Activated CD8-positive, alpha-beta T cell treated with anti-CD3 and anti-CD28 coated beads for 36 hours (primary cell): ENCODE measurements at regions not wholly inside any gene's neighbourhood (a gene's known extent, or its start where the extent isn't known, plus 50 kb on each side); places are given as distances from the start of the nearest gene placed in this dataset.

Experiments
- ATAC-seq: fragments of 200-7000 bp; cut with Tn5 transposase; one replicate; pipeline ENCODE4 v1.10.0; 2021; ENCODE audit warnings: mild to moderate bottlenecking, moderate library complexity
- CTCF ChIA-PET: fragments of 350-600 bp; sonication (Branson Sonifier 250); formaldehyde crosslinking; loops from one replicate; lab custom pipeline; 2021; ENCODE audit warnings: antibody characterized with exemption; lab: Charles Lee
- POLR2A ChIA-PET: fragments of 350-600 bp; sonication (Branson Sonifier 250); formaldehyde crosslinking; loops from one replicate; lab custom pipeline; 2021; ENCODE audit warnings: antibody characterized with exemption; lab: Charles Lee
- DNase-seq: peaks from one replicate; pipeline ENCODE4 v3.0.0-alpha.2; 2020
- H3K27ac Mint-ChIP-seq: one replicate; pipeline ENCODE4 v1.8.0; 2021; ENCODE audit warnings: mild to moderate bottlenecking, mixed read lengths
- H3K27me3 Mint-ChIP-seq: one replicate; pipeline ENCODE4 v1.8.0; 2021; ENCODE audit warnings: mixed read lengths
- H3K36me3 Mint-ChIP-seq: one replicate; pipeline ENCODE4 v1.8.0; 2021; ENCODE audit warnings: low read depth, mixed read lengths
- H3K4me1 Mint-ChIP-seq: one replicate; pipeline ENCODE4 v1.8.0; 2021; ENCODE audit warnings: low read depth, mixed read lengths
- H3K4me3 Mint-ChIP-seq: one replicate; pipeline ENCODE4 v1.8.0; 2021; ENCODE audit warnings: mild to moderate bottlenecking, moderate library complexity, mixed read lengths
- H3K9me3 Mint-ChIP-seq: one replicate; pipeline ENCODE4 v1.8.0; 2021; ENCODE audit warnings: mixed read lengths
- intact Hi-C: fragments of 100-400 bp; cut with micrococcal nuclease; formaldehyde crosslinking; loops from one replicate; pipeline ENCODE4 v1.10.0; 2022
- TF ChIP-seq, protein P1 (sequence below): fragments of 200-600 bp; IDR thresholded peaks from one replicate; pipeline ENCODE4 v1.8.0; 2022; ENCODE audit warnings: antibody characterized with exemption, mild to moderate bottlenecking

DNA sequence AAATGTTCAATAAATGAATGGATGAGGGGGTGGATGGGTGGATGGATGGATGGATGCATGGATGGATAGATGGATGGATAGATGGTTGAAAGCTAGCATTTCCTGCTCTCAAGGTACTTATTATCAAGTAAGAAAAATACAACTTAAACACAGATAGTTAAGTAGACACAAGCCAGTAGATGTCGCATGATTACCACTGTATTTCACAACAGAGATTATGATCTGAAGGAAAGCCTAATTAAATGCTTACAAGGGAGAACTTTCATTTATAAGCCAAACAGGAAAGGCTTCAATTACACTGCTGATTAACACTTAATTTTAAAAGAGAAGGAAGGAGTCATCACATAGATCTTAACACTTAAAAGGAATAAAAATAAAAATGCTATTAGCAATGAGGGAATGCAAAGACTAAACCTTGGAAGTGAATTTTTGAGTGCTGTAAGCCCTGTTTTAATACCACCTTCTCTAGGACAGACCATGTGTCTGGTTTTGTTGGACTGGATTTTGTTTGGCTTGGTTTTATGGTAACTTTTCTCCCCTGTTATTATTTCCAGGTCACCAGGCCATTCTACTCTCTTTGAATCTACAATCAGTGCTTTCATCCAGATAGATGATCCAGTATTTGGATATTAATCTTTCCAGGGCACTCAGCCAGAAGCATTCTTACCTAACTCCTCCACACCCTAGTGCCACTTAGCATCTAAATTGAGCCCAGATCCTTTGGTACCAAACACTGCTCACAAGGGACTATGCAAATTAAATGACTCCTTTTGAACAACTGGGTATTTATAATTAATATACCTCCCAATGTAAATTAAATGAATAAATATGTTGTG is 75.5 kb upstream of the SLC39A8 start:
- ChIA-PET CTCF (interaction anchor here (1.1 to 1.4 kb wide), 2 partner anchors 10 kb away, joined by 3 to 7 read pairs; no protein-coding TSS in a partner anchor), POLR2A (no interaction called here)
- TF ChIP-seq, protein P1, sequence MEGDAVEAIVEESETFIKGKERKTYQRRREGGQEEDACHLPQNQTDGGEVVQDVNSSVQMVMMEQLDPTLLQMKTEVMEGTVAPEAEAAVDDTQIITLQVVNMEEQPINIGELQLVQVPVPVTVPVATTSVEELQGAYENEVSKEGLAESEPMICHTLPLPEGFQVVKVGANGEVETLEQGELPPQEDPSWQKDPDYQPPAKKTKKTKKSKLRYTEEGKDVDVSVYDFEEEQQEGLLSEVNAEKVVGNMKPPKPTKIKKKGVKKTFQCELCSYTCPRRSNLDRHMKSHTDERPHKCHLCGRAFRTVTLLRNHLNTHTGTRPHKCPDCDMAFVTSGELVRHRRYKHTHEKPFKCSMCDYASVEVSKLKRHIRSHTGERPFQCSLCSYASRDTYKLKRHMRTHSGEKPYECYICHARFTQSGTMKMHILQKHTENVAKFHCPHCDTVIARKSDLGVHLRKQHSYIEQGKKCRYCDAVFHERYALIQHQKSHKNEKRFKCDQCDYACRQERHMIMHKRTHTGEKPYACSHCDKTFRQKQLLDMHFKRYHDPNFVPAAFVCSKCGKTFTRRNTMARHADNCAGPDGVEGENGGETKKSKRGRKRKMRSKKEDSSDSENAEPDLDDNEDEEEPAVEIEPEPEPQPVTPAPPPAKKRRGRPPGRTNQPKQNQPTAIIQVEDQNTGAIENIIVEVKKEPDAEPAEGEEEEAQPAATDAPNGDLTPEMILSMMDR, result no peak
- Mint-ChIP-seq H3K27me3 (peaks cover 1% of the 10 kb centered on the region), H3K36me3 (no peaks in the 10 kb centered on the region), H3K4me1 (no peaks in the 10 kb centered on the region), H3K9me3 (no peaks in the 10 kb centered on the region), H3K4me3 (no peak overlapping the region), H3K27ac (no peak overlapping the region)
- no peak for ATAC-seq
- intact Hi-C loops, result no loop called here
- no peak for DNase-seq

GRCh38 chr4:102422843-102423242 is 77.6 kb upstream of the SLC39A8 start:
- H3K9me3 Mint-ChIP-seq, result no peaks in the 10 kb centered on the region
- CTCF ChIA-PET, result interaction anchor here (0.8 to 0.9 kb wide), 2 partner anchors 77 to 136 kb away, joined by 3 to 4 read pairs; no protein-coding TSS in a partner anchor
- no peak overlapping the region for H3K27ac Mint-ChIP-seq
- no peak for DNase-seq
- no peaks in the 10 kb centered on the region for H3K4me1 Mint-ChIP-seq
- no peak overlapping the region for H3K4me3 Mint-ChIP-seq
- H3K27me3 Mint-ChIP-seq, result peaks cover 1% of the 10 kb centered on the region
- no peaks in the 10 kb centered on the region for H3K36me3 Mint-ChIP-seq
- POLR2A ChIA-PET, result no interaction called here
- ATAC-seq, result no peak
- intact Hi-C loops, result no loop called here
- TF ChIP-seq, protein P1, result no peak

GRCh38 chr4:102423375-102423774 is 77.8 kb upstream of the NFKB1 start:
- ChIA-PET CTCF (no interaction called here), POLR2A (no interaction called here)
- no peak for ATAC-seq
- H3K4me1 Mint-ChIP-seq, result no peaks in the 10 kb centered on the region
- no peaks in the 10 kb centered on the region for H3K9me3 Mint-ChIP-seq
- peaks cover under 1% of the 10 kb centered on the region for H3K27me3 Mint-ChIP-seq
- no peak for DNase-seq
- no peaks in the 10 kb centered on the region for H3K36me3 Mint-ChIP-seq
- H3K27ac Mint-ChIP-seq, result no peak overlapping the region
- no peak overlapping the region for H3K4me3 Mint-ChIP-seq
- TF ChIP-seq, protein P1, result no peak
- intact Hi-C loops, result no loop called here

DNA sequence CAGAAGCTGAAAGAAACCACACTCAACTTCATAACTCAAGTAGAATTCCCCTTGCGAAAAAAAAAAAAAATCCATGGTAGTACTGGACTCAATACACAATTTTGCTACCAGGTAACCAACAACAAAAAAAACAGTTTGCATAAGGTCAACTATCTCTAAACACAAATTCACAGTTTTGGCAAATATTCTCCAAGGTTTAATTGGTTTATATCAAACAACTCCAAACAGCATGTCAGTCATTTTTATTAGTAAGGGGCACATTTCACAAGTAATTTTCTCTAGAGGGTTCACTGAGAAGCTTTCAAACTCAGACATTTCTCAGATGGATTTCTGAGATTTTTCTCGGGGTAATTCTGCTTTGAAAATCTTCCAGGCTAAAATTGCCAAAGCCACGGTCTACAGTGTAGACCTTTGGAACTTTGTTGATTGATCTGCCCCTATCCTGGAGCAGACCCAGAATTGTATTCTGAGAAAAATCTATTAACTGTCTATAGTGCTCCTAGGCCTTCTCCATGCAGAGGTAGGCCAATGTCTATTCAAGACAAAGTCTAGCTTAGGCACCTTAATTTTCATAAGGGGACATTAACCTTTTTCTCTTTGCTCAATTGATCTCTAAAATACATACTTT is 73.7 kb upstream of the NFKB1 start:
- Mint-ChIP-seq H3K36me3 (peaks cover 6% of the 10 kb centered on the region), H3K4me1 (peaks cover 11% of the 10 kb centered on the region), H3K27ac (no peak overlapping the region), H3K9me3 (no peaks in the 10 kb centered on the region), H3K27me3 (no peaks in the 10 kb centered on the region), H3K4me3 (no peak overlapping the region)
- no peak for ATAC-seq
- no peak for DNase-seq
- TF ChIP-seq, protein P1, result no peak
- POLR2A ChIA-PET, result no interaction called here
- intact Hi-C loops, result no loop called here
- CTCF ChIA-PET, result interaction anchor here (0.7 to 1.7 kb wide), 4 partner anchors 12 to 673 kb away, joined by 3 to 4 read pairs (median 3); partner anchors contain the start of gene SLC39A8

- Mint-ChIP-seq H3K9me3 (no peaks in the 10 kb centered on the region), H3K27me3 (no peaks in the 10 kb centered on the region), H3K4me1 (peaks cover 11% of the 10 kb centered on the region), H3K27ac (no peak overlapping the region), H3K4me3 (no peak overlapping the region), H3K36me3 (peaks cover 6% of the 10 kb centered on the region)
- ChIA-PET POLR2A (interaction anchor here (1.4 kb wide), 1 partner anchor 83 kb away, joined by 4 read pairs; the partner anchor contains the start of gene SLC39A8), CTCF (interaction anchor here (0.7 to 1.7 kb wide), 5 partner anchors 12 to 672 kb away, joined by 3 to 4 read pairs (median 3); partner anchors contain the start of gene SLC39A8)
- intact Hi-C loops, result no loop called here
- ATAC-seq, result no peak
- TF ChIP-seq, protein P1, result no peak
- no peak for DNase-seq
Observed at GRCh38 chr4:102428122-102428521, 73.0 kb upstream of the NFKB1 start.
